ENCODE measurements at regions not wholly inside any gene's neighbourhood (a gene's known extent, or its start where the extent isn't known, plus 50 kb on each side); places are given as distances from the start of the nearest gene placed in this dataset.

- DNase-seq (ENCODE audit: low read depth, low spot score) = no peak
Observed at GRCh38 chr13:40409278-40409677, 257.2 kb downstream of the FOXO1 start.

DNA sequence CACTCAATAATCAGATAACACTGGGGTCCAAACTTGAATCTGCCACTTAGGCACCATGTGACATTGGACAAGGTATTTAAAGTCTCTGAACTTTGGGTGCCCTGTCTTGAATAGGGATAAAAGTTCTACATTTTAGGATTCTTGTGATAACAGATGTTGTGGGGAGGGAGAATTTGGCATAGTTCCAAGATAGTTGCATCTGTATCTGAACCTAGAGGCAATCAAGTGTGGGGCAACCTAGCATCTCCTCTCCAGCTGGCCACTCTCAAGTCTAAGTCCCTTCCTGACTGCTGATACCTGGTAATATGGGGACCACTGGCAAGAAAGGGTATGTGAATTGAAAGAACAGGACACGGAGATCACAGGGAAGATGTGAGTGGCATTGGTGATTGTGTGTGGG is 256.1 kb downstream of the FOXO1 start:
- no peak for DNase-seq (ENCODE audit: low read depth, low spot score)

GRCh38 chr13:40420160-40420740 is 246.2 kb downstream of the FOXO1 start:
- DNase-seq (ENCODE audit: low read depth, low spot score) = no peak

DNA sequence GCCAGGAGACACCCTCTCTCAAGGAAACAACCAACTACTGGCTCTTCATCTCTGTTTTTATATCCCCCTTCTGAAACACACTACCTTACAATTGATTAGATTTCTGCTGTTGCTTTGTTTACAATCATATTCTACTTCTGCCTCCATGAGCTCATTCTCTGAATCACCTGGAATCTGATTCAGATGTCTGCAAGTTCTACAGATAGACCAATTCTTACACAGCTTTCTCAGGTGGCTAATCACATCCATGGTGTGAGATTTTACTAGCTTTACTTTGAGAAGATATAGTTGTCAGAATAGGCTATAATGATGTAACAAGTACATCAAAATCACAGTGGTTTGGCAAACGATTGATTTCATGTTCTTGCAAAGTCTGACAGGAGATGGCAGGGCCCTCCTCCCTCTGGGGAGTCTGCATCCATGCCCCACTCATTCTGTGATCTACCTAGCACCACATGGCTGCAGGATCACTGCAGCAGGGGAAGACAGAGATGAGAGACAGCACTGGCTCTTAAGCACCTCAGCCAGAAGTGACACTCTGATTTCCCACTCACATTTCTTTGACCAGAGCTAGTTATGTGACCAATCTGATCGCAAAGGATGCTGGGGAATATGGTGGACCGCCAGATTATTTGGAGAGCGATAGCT is 243.7 kb downstream of the FOXO1 start:
- DNase-seq (ENCODE audit: low read depth, low spot score) = no peak

GRCh38 chr13:40428354-40428753 is 238.1 kb downstream of the FOXO1 start:
- DNase-seq (ENCODE audit: low read depth, low spot score) = no peak

DNA sequence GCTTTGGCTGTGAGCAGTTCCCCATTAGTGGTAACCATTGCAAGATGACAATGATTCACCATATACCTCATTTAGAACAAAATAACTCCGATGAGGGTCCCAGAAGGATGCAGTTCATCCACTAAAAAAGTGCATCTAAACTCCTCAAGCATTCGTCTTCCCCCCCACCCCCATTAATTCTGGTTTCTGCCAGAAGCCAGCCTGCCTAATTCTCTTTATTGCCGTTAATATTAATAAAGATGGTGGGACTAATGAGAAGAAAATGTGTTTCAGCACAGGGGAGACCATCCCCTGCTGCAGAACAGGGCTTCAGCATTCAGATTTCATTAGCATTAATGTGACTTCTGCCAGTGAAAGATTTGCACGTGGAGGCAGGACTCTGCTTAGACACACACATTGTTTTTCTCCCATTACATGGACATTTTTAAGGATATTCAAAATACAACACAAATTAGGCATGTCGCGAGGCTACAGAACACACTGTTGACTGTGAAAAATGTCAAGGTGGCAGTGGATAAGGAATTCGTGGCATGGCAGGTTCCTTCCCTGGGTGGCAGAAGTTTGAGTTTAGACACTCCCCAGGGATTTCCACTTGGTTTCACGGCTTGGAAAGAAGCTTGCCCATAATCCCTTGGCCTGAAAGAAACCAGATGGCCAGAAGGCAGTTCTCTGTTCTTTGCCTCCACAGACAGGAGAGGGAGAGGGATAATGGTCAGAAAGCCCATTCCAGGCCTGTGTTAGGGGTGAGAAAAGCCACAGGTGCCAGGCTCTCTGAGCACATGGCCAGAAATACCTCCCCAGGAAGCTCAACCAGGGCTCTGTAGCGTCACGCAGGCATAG is 236.5 kb downstream of the FOXO1 start:
- DNase-seq (ENCODE audit: low read depth, low spot score) = no peak

DNA sequence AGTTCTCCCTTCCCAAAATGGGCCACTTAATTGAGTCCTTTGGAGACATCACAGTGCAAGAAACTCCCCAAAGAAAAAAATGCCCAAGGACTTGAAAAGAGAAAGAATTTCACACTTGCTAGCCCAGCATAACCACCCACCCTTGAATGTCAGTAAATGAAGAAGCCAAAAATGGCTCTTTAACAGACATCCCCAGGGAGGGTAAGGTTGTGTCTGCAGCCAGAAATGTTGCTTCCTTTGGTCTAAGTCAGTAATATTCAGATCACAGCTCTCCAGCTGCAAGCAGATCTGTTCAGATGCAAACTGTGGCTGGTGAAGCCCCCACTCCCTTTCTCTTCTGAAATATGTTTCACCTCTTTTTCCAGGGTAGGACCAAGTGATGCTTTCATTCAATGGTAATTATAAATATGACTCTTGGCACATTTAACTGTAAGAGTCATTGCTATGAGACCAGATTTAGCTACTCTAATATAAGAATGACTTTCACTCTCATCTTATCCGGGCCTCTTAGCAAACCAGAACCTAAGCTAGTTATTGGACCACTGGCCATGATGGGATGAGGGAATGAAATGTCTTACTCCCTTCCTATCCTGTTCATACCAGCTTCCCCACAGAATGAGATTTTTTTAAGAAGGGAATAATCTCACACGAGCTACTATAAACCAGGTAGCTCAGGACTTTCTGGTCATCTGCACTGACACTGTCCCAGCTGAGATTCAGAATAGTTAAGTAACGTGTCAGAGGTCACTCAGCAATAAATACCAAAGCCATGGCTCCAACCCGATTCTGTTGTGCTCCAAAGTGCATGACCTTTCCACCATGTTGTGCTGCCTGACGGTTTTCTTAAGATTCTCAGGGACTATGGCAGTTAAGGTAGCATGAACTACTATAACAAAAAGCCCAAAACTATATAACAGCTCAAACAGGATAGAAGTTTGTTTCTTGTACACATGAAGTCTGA is 234.1 kb downstream of the FOXO1 start:
- DNase-seq (ENCODE audit: low read depth, low spot score) = no peak

- DNase-seq (ENCODE audit: low read depth, low spot score) = no peak
Observed at GRCh38 chr13:40433001-40433400, 233.4 kb downstream of the FOXO1 start.

DNA sequence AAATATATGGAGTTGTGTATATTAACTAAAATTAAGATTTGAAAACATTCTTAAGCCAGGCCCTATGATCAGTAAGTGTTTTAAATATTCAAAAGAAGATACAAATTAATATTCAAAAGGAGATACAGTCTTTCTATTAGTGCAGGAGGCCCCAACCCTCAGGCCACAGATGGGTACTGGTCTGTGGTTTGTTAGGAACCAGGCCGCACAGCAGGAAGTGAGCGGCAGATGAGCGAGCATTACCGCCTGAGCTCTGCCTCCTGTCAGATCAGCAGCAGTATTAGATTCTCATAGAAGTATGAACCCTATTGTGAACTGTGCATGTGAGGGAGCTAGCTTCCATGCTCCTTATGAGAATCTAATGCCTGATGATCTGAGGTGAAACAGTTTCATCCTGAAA is 232.9 kb downstream of the FOXO1 start:
- DNase-seq (ENCODE audit: low read depth, low spot score) = no peak

DNA sequence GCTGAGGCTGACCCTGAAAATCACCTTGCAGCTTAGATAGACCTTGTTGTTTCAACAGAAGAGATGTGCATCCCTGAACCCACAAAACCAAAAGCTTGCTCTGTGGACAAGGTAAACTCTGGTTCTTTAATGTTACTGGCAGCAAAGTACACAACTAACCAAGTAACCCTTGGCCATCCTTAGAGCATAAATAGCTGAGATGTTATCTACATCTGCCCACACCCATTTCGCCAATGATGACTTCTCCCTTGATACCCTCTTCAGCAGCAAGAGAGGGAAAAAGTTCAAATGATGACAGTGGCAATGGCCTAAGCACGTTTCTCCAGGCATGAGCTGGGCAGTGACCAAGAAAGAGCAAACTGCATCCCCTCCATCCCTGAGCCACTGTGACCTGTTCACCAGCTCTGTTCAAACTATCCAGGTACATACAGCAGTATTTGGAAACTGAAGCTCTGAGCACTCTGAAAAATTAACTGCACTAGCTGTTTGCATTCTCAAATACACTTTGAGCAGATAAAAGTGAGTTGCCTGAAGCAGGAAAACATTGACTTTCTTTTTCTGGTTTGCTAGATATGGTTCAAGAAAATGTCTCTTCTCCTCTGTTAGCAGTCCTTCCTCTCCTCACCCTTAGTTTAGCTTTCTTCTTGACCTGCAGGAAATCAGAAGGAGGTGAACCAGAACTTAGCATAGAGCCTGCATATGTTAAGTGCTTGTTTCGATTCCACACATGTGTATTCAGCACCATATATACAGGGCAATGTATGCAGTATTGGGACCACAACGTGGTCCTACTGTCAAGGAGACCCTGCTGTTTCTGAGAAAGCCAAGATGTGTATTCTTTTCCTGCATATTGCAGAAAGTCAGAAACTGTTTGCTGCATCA is 231.7 kb downstream of the FOXO1 start:
- no peak for DNase-seq (ENCODE audit: low read depth, low spot score)

DNA sequence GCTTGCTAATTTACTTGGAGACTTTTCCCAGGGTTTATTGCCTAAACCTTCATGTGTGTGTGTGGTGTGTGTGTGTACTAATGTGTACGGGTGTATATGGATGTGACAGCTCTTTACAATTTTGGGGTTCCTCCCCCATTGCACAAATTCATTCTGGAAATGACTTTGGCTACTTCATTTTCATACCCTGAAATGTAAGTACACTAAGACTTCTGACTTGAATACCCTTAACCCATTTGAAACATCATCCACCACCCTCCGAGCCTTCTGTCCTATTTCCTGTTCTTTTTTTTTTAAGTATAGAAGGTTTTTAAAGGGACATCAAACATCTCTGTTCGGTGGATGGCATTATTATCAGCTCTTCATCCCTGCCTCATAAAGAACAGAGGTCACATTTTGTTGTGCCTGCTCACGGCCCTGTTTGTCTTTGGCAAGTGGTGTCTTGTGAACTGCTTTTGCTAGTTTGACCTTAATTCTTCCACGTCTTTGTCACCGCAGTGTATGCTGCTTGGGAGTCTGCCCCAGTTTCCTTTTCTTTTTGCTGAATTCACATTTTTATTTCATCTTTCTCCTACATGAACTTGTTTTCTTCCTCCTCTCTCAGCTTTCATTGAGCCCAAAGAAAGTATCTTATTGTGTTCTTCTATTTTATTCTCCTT is 228.3 kb downstream of the FOXO1 start:
- no peak for DNase-seq (ENCODE audit: low read depth, low spot score)

DNA sequence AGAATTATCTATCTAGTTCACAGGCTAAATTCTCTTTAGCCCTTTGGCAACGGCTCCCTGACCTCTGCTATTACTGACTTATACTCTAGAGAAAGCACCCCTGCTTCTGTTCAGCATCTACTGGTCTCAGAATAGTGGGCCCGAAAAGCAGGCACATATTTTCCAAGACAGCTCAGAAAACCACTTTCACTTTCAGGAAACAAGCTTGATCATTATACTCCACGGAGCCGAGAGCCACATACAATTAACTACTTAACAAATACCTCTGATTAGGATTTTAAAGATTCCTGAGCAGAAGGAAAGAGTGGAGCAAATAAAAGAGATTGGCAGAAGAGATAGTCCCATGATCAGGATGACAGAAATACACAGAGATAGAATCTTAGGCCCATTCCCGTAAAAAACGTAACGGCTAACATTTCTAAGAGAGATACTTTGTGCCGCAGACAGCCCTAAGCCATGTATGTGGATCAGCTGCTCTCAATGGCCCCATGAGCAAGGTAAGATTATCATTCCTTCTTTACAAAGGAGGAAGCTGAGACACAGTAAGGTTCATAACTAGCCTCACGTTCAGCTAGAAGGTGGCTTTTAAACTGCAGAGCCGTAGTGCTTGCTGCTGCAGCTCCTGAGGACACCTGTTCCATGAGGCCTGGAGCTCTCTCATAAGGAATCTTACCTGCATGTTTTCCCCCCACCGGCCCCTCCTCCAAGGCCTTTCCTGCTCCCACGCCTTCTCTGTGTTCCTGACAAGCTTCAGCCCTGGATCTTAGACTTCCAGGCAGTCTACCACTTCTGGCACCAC is 227.2 kb downstream of the FOXO1 start:
- no peak for DNase-seq (ENCODE audit: low read depth, low spot score)

GRCh38 chr13:40439928-40440327 is 226.5 kb downstream of the FOXO1 start:
- DNase-seq (ENCODE audit: low read depth, low spot score) = no peak

DNA sequence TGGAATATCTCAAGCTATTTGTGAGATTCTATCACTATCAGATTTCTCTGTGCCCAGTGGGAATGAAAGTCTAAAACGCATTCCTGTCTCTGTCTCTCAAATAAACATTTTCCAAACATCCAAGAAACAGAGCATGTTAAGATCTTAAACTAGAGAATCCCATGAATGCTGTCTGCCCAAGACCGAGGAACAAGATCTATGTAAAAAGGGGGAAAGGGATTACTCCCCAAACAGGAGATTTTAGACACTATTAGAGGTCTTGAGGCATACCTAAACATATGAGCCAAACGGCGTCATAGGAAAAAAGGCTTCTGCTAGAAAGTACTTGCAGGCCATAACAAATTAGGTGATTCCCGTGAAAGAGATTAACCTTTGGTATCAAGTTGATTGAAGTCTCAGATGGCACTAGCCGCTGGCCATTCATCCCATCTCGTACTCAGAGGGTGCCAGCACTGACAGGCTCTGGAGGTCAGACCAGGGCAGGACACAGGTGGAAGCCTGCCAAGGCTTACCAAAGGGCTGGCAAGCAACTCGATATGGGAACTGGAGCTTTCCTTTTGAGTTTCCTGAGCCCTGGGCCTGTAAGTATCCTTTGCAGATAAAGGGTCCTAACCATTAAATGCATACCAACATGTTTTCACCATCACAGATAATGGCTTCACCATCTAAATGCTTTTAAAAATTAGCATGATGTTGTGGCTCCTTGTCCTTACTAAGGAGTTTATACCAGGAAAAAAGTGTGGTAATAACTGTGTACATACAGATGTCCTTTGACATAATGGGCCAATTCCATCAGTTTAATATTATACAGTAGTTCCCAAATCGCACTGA is 225.2 kb downstream of the FOXO1 start:
- no peak for DNase-seq (ENCODE audit: low read depth, low spot score)

- DNase-seq (ENCODE audit: low read depth, low spot score) = no peak
Observed at GRCh38 chr13:40442231-40442630, 224.2 kb downstream of the FOXO1 start.

DNA sequence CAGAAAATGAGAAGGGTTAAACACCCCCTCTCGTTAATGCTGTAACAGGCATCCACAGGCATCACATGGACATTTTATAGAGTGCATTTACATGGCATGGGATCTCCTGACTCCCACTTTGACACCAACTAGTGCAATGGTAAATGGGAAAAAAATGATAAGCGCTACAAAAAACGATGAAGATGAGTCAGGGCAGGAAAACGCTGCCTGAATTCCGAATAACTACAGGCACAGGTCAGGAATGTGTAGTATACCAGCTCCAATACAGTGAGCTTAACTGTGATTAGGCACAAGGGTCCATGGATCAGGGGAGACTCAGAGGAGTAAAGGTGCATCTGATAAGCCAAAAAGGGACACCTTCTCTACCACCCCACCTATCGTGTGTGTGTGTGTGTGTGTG is 223.6 kb downstream of the FOXO1 start:
- DNase-seq (ENCODE audit: low read depth, low spot score) = no peak

DNA sequence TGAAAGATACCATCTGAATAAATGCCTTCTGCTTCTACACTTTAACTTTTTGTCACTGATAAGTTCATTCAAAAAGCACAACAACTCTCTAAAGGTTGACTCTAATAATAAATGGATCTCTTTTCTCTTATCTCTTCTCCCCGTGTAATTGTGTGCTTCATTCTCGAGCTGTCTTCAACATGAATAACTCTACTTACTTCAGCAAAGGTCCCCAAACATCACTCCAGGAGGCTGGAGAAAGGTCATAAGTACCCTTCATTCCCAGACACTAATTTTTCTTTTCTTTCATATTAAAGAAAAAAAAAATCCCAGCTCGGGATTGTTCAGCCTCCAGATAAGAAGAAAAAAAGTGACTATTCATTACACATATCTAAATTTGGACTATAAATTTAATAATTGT is 222.2 kb downstream of the FOXO1 start:
- no peak for DNase-seq (ENCODE audit: low read depth, low spot score)

- DNase-seq (ENCODE audit: low read depth, low spot score) = no peak
Observed at GRCh38 chr13:40445557-40445990, 220.9 kb downstream of the FOXO1 start.
